ENCODE measurements at regions not wholly inside any gene's neighbourhood (a gene's known extent, or its start where the extent isn't known, plus 50 kb on each side); places are given as distances from the start of the nearest gene placed in this dataset.

DNA sequence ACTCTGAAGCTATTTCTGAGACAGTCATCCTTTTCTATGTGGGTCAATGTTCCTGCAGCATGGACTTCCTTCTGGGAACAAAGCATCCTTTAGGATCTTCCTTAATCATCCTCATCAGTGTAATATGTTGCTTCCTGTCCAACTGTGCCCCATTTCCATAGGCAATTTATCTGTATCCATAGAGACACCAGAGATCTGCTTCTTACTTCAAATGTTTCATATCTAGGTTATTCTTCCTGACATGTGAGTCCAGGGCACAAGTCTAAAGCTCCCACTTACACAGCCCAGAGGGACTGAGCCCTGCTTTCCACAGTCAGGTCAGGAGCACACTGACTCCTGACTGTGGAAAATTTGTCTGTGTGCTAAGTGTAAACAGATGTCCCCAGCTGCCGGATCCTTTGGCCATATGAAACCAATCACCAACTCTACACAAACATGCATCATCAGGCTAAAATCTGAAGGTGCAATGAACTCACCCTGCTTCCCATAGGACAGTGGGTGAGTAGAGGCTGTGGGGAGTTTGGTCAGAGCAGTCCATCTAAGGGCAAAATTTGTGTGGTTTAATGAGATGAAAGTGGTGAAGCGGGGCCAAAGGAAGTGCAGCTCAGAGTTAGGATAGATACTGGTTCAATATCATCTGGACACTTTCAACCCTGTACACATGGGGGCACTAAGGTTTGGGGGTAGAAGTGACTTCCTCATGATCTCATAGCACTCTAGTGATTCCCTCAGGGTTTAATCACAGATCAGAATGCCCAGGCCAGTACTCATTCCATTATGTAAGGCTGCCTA lies 85.2 kb upstream of the TNC start:
- Histone ChIP-seq H3K36me3 (ENCODE audit: insufficient read depth, low read length) (no peaks in the 10 kb centered on the region), H3K9me3 (ENCODE audit: insufficient read depth, low read depth, low read length) (no peaks in the 10 kb centered on the region), H3K27me3 (ENCODE audit: insufficient read depth, low read length, poor library complexity, severe bottlenecking) (no peaks in the 10 kb centered on the region), H3K9me2 (replicated peaks; ENCODE audit: low read depth, low read length) (no peaks in the 10 kb centered on the region), H3K79me2 (ENCODE audit: insufficient read depth, low read length) (no peaks in the 10 kb centered on the region), H3K4me1 (ENCODE audit: insufficient read depth, low read length, poor library complexity, severe bottlenecking) (no peaks in the 10 kb centered on the region), H3K9ac (ENCODE audit: low read depth, low read length, poor library complexity, severe bottlenecking) (no peak overlapping the region), H3K4me2 (ENCODE audit: low read depth, low read length, poor library complexity, severe bottlenecking) (no peak overlapping the region), H2AFZ (ENCODE audit: low read length) (no peak overlapping the region), H3F3A (ENCODE audit: low read depth) (no peaks in the 10 kb centered on the region), H4K20me1 (ENCODE audit: insufficient read depth, low read length, poor library complexity, severe bottlenecking) (no peaks in the 10 kb centered on the region), H3K4me3 (ENCODE audit: low read length, poor library complexity, severe bottlenecking) (no peak overlapping the region)
- no peak for TF ChIP-seq EZH2phosphoT487 (IDR thresholded peaks at IDR 0.05; ENCODE audit: borderline replicate concordance)
- TF ChIP-seq, protein P1, sequence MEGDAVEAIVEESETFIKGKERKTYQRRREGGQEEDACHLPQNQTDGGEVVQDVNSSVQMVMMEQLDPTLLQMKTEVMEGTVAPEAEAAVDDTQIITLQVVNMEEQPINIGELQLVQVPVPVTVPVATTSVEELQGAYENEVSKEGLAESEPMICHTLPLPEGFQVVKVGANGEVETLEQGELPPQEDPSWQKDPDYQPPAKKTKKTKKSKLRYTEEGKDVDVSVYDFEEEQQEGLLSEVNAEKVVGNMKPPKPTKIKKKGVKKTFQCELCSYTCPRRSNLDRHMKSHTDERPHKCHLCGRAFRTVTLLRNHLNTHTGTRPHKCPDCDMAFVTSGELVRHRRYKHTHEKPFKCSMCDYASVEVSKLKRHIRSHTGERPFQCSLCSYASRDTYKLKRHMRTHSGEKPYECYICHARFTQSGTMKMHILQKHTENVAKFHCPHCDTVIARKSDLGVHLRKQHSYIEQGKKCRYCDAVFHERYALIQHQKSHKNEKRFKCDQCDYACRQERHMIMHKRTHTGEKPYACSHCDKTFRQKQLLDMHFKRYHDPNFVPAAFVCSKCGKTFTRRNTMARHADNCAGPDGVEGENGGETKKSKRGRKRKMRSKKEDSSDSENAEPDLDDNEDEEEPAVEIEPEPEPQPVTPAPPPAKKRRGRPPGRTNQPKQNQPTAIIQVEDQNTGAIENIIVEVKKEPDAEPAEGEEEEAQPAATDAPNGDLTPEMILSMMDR (conservative IDR thresholded peaks at IDR 0.05; ENCODE audit: low read length): no peak

DNA sequence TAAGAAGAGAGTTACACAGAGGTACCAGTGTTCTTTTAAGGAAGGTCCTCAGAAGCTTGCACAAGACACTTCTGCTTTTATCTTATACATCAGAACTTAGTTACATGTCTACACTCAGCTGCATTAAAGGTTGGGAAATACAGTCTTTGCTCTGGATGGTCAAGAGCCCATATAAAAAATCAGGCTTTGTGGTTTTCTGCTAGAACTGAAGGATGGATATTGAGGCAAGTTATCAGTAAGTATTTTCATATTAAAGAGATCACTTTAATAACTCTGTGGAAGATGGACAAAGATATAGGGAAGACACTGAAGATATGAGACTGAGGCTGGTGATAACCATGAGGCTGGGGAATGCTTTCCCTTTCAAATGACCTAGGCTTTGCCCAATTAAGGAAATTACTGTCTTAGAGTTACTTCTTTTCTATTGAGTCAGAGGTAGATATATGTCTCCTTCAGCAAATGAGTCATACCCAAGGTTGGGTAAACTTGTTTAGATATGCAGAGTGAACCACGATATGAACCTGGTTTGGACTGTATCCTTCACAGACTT lies 87.0 kb upstream of the TNC start:
- no peaks in the 10 kb centered on the region for H3F3A ChIP-seq (ENCODE audit: low read depth)
- H3K27me3 ChIP-seq (ENCODE audit: insufficient read depth, low read length, poor library complexity, severe bottlenecking): no peaks in the 10 kb centered on the region

DNA sequence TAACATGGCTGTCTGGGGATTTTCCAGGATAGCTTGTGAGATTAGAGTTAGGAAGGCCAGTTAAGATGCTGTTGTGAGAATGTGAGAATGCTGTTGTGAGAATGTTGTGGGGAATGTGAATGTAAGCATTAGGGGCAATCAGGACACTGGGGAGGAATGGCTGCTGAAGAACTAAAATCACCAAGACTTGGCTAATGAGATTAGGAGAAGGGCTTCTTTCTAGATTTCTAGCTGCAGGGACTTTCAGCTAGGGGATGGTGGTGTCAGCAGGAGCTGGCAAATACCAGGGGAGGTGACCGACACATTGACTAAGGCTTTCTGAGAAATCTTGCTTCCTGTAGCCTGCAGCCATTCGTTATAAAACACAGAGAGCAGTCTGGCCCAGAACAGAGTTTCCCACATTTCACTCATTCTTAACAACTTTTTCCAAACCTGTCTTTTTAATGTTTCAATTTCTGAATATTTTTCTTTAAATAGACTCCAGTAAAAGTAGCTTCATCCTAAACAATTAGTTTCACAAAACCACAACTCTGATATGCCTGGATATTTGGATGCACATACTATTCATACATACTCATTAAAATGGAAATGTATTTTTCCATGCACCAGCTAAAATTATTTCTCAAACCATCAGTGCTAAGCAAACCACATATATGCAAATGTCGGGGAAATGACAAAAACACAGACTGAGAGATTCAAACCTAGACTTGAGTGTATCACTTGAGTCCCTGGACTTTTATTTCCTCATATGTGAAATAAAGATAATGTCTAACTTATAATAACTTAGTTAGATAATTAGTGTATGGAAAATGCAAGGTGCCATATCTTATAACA lies 89.3 kb upstream of the TNC start:
- H3K79me2 ChIP-seq (ENCODE audit: insufficient read depth, low read length): no peaks in the 10 kb centered on the region
- no peaks in the 10 kb centered on the region for H3K36me3 ChIP-seq (ENCODE audit: insufficient read depth, low read length)
- H3K4me1 ChIP-seq (ENCODE audit: insufficient read depth, low read length, poor library complexity, severe bottlenecking): no peaks in the 10 kb centered on the region
- no peak for TF ChIP-seq EZH2phosphoT487 (IDR thresholded peaks at IDR 0.05; ENCODE audit: borderline replicate concordance)
- TF ChIP-seq, protein P1 (conservative IDR thresholded peaks at IDR 0.05; ENCODE audit: low read length): no peak
- H3K27me3 ChIP-seq (ENCODE audit: insufficient read depth, low read length, poor library complexity, severe bottlenecking): no peaks in the 10 kb centered on the region
- no peaks in the 10 kb centered on the region for H3K9me3 ChIP-seq (ENCODE audit: insufficient read depth, low read depth, low read length)
- no peaks in the 10 kb centered on the region for H4K20me1 ChIP-seq (ENCODE audit: insufficient read depth, low read length, poor library complexity, severe bottlenecking)
- H3K4me2 ChIP-seq (ENCODE audit: low read depth, low read length, poor library complexity, severe bottlenecking): no peak overlapping the region
- no peaks in the 10 kb centered on the region for H3F3A ChIP-seq (ENCODE audit: low read depth)
- no peak overlapping the region for H3K9ac ChIP-seq (ENCODE audit: low read depth, low read length, poor library complexity, severe bottlenecking)
- H3K9me2 ChIP-seq (replicated peaks; ENCODE audit: low read depth, low read length): no peaks in the 10 kb centered on the region
- no peak overlapping the region for H3K4me3 ChIP-seq (ENCODE audit: low read length, poor library complexity, severe bottlenecking)
- H2AFZ ChIP-seq (ENCODE audit: low read length): no peak overlapping the region

More for the DNA sequence above, 87.0 kb upstream of the TNC start:
- H3K4me1 ChIP-seq (ENCODE audit: insufficient read depth, low read length, poor library complexity, severe bottlenecking): no peaks in the 10 kb centered on the region
- H3K4me3 ChIP-seq (ENCODE audit: low read length, poor library complexity, severe bottlenecking): no peak overlapping the region
- H3K4me2 ChIP-seq (ENCODE audit: low read depth, low read length, poor library complexity, severe bottlenecking): no peak overlapping the region
- H2AFZ ChIP-seq (ENCODE audit: low read length): no peak overlapping the region
- H3K79me2 ChIP-seq (ENCODE audit: insufficient read depth, low read length): no peaks in the 10 kb centered on the region
- no peaks in the 10 kb centered on the region for H3K9me3 ChIP-seq (ENCODE audit: insufficient read depth, low read depth, low read length)
- TF ChIP-seq, protein P1 (conservative IDR thresholded peaks at IDR 0.05; ENCODE audit: low read length): no peak
- TF ChIP-seq EZH2phosphoT487 (IDR thresholded peaks at IDR 0.05; ENCODE audit: borderline replicate concordance): no peak
- no peaks in the 10 kb centered on the region for H3K36me3 ChIP-seq (ENCODE audit: insufficient read depth, low read length)
- no peaks in the 10 kb centered on the region for H4K20me1 ChIP-seq (ENCODE audit: insufficient read depth, low read length, poor library complexity, severe bottlenecking)
- H3K9me2 ChIP-seq (replicated peaks; ENCODE audit: low read depth, low read length): no peaks in the 10 kb centered on the region
- no peak overlapping the region for H3K9ac ChIP-seq (ENCODE audit: low read depth, low read length, poor library complexity, severe bottlenecking)

Measured in Loucy (cell line).